HG03432 (cell line): ENCODE measurements at regions not wholly inside any gene's neighbourhood (a gene's known extent, or its start where the extent isn't known, plus 50 kb on each side); places are given as distances from the start of the nearest gene placed in this dataset.
"Not testable (repeated sequence)": the region's sequence is repeated elsewhere in the genome, so short reads cannot be mapped to it uniquely, and the experiment has no call there.

Experiments
- ATAC-seq: cut with Tn5 transposase; IDR thresholded peaks from one replicate; pipeline ENCODE4 v1.9.1; 2021; ENCODE audit warnings: mild to moderate bottlenecking, moderate library complexity; ENCODE audit not compliant: unreplicated experiment

DNA sequence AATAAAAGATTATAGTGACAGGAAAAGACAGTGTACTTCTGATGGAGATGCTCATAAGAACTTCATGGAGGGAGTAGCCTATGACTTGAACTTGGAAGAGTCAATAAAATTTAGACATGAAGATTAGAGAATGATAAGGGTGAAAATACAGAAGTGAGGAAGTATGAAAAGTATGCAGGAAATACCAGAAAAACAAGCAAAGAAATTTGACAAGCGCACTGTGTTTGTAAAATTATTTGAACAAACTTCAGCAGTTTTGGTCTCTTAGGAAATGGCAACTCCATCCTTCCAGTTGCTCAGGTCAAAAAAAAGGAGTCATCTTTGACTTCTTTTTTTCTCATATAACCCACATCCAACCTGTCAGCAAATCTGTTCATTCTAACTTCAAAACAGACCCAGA lies 864.0 kb upstream of the ZEB2 start:
- ATAC-seq = no peak

DNA sequence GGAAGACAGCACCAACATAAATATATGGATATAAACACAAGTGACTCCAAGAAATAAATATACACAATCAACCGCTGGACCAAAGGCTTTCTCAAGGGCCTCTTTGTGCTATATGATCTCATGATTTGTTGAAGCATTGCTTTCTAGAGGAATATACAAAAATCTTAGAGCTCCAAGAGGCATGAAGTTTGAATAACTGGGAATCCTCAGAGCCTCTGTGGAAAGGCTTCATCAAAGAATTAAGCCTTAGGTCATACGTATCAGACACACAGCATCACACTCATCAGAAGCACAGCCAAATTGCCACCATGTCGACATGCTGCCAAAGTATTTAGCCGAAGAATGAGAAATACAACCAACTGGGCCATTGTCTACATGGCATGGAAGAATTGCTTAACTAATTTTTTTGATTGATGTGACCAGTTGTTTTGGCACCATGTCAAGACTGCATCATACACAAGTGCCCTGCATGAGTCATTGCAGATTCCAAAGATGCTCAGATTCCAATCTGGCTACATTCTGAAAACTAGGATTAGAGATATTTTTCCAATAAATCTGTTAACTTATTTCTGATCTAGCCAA lies 860.6 kb upstream of the ZEB2 start:
- ATAC-seq = no peak

DNA sequence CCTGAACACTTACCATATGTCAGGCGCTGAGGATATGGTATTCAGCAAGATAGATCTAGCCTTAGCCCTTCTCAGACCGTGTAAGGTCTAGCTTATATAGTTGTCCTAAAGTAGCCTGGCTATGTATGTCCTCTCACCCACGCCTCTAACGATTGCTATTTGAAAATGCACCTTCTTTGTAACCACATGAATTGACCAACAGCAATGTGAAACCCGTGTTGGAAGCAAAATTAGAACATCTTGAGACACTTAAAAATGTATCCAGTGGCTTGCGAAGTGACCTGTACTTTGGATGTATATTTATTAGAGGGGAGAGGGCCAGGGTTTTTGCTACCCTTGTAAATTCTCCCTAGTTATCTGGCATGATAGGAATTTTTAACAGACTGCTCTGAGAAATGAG lies 860.0 kb upstream of the ZEB2 start:
- ATAC-seq = no peak

DNA sequence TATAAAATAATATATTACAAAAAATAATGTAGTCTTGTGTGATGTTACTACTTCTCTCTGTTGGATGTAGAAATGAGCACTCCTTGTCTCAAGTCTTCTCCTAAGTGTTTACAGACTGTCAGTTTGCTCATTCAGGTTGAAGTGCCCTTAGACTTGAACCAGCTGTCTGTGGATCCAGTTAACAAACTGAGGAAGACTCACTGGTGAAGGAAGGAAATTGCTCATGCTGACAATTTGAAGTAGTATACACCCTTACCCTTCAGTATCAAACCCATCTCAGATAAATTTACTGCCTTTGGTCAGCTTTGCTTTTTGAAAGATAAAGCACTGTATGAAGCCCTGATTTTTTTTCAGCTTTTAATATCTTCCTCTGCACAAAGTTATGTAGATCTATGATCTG lies 854.2 kb upstream of the ZEB2 start:
- no peak for ATAC-seq

DNA sequence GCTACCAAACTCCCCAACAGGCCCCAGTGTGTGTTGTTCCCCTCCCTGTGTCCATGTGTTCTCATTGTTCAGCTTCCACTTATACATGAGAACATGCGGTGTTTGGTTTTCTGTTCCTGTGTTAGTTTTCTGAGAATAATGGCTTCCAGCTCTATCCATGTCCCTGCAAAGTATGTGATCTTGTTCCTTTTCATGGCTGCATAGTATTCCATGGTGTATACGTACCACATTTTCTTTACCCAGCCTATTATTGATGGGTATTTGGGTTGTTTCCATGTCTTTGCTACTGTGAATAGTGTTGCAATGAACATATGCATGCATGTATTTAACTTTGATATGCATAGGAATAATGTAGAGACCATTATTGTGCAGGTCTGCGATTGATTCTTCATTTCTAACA lies 847.4 kb upstream of the ZEB2 start:
- ATAC-seq = not testable (repeated sequence)

DNA sequence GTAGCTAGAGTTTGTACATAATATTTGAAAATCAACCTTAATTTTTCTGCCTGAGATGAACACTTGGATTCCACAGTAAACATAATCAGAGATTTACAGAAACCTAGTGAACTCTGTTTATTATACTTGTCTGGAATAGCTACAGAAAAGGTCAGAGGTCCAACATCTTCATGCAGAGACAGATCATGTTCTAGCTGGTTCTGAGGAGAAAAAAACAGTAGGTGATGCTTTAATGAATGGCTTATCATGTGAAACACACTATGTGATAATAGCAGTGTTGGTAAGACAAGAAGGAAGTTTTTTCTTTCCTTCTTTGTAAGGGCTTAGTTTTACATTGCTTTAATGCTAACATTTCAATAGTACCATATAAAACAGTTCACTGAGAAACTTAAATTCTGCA lies 846.4 kb upstream of the ZEB2 start:
- ATAC-seq = no peak

DNA sequence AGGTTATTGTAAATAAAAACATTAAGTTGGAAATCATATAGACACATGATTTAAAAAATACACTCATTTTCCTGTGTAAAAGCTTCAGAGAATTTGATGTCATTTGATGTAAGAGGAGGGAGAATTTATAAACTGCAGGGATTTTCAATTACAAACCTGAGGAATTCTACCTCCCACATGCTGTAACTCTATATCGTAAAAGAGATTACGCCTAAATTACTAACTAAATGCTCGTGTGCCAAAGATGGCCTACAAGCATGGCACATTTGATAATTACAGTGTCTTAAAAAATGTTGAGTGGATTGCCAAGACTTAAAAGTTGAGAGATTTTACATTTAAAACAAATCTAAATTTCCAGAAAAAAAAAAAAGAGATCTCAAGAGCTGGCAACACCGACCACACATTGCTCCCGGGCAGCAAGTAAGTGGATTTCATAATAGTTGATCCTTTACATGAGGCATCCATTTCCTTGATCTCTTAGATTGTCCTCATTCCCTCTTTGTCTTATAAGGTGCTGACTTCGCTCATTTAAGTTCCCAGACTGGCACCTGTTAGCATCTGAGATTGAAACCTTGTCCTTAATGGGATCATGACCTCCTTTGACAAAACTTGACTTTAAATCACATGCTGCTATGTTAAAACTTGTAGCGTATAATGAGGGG lies 840.3 kb upstream of the ZEB2 start:
- ATAC-seq = no peak

DNA sequence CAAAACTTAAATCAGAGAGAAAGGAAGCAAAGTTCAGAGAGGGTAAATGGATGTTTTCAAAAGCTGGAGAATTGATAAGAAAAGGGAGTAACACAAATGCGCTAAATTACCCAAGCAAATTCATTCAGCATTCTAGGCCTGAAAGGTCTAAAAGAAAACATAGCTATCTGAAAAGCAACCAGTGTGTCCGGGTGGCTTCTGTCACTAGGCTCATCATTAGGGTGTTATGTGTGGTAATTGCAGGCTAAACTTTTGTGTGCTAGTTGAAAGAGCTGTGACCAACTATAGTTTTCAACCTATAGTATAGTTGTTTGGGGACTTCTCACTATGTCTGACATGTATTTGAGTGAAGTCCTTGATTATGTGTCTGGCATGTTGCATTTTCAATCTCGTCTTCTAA lies 839.6 kb upstream of the ZEB2 start:
- ATAC-seq = no peak

DNA sequence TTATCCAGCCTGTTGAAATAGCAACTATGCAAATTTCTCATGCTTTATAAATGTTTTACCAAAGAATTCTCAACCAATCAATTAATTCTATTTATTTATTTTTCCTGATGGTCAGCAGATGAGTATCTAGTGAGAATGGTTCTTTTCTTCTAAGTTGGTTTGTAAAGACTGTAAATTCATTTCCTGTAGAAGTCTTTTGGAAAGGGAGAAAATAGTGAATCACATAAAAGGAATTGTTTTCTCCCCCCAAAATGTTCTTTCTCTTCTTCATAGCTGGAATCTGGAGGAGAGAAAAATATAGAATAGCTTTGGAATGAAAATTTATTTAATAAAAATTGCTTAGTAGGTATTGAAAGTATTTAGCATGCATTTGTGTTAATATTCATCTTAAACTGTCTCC lies 836.1 kb upstream of the ZEB2 start:
- no peak for ATAC-seq

DNA sequence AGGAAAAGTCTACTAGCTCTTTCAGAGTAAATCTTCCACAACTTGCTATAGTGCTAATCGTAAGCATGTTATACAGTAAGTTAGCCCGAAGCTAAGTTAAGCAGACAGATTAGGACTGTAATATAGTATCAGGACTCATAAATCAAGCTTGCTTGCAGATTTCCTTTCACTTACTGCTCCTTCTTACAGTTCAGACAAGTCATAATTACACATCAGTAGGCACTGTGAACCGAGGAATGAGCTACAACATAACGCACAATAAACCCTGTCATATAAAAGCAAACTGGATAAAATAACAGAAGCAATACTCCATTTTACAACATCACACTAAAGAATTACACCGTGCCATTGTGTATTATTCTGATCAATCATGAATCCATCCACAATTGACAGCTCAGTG lies 832.6 kb upstream of the ZEB2 start:
- no peak for ATAC-seq

DNA sequence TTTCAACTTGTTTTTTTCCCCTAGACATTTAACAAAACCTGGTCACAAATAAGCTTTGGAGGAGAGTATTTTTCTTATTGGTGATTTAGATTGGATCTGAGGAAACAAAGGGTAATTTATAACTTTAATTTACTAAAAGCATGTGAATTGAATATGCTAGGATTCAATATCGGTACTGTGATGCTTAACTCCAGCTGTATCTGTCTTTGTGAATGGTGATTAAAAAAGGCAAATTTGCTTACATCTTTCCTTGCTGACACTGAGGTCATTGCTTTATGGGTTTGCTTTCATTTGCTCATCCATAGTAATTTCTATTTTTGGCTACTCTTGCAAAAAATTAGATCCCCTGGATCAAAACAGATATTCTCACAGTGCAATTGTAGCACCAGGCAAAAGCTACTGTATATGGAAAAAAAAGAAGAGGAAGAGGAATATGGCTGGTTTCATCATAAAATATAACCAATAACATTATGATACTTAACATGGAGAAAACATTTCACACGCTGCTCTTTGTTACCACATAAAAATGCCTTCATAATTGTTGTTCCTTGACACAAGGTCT lies 832.0 kb upstream of the ZEB2 start:
- no peak for ATAC-seq

DNA sequence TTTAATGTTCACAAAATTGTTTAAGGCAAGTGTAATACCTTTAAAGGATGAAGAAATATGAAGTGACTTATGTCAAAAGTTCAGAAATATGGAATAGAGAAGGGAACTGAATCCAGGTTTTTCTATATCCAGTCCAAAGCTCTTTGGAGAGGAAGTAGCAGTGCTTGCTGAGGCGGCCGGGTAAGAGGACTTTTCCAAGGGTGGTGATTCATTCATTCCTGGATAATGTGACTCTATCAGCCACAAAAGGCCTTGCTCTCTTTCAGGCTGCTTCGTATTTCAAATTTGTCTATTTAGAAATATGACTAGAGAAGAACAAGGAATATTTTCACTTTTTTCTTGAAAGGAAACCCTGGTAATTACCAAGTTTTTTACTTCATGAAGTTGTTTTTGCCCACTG lies 830.1 kb upstream of the ZEB2 start:
- no peak for ATAC-seq

DNA sequence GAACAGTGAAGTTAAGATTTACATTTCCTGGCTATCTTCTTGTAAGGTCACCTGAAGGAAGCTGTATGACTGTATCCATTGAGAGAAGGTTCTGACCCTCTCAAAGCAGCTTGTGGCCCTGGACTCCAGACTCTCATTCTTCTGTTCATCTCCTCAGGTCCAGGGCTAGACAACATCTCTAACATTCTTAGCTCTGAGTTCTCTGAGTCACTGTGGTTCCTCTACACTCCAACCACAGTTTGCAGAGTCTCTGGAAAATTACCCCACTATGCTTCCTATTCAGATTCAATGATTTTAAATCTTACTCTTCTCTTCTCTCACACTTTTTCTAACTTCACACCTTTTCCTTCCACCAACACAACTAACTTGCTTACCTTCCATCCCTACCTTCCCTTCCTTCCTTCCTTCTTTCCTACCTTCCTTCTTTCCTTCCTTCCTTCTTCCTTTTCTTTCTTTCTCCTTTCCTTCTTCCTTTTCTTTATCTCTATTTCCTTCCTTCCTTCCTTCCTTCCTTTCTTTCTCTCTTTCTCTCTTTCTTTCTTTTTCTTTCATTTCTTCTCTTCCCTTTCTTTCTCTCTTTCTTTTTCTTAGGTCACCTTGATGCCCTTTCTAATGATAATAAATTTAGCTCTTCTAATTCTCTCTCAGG lies 824.3 kb upstream of the ZEB2 start:
- ATAC-seq = no peak

DNA sequence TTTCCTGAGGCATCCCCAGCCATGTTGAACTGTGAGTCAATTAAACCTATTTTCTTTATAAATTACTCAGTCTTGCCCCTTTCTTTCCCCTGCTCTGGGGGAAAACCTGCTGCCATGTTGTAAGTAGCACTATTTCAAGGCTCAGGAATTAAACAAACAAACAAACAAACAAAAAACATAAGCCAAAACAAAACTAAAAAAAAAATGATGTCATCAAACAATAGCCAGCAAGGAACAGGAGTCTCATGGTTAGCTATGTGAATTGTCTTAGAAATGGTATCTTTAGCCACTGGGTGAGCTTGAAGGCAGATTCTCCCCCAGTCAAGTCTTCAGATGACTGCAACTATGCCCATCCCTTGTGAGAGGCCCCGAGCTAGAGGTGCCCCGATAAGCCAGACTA lies 823.4 kb upstream of the ZEB2 start:
- no peak for ATAC-seq

DNA sequence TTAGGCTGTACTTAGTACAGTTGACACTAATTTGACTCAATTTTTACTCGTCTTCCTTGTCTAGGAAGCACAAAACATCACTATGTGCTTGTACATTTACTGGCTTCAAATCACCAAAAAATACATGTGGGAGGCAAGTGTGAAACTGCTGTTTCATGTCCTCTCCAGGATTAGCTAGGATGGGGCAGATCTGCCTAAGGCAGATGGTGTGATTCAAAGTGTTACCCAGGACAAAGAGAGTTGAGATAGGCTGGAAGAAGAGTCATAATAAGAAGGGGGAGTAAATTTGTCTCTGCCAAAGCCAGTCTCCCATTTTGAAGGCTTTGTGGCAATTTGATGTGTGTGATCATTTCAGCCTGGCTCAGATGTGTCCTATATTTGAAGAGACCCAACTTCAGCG lies 821.6 kb upstream of the ZEB2 start:
- no peak for ATAC-seq

DNA sequence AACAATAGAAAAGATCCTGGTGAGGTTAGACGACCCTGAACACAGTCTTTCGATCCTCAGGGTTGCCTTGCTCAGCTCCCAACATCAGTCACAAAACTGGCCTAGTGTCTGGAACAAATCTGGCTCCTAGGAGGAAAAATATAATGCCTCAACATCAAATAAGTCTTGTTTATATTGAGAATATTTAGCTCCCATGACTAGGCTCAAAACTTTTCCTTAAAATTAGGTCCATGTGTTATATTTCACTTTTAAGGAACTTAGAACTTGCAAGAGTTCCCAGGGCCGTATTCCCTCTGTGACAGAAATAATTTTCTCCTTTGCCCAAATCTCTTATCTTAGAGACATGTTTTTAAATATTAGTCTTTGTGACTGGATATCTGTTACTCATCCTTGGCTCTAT lies 819.7 kb upstream of the ZEB2 start:
- ATAC-seq = no peak

DNA sequence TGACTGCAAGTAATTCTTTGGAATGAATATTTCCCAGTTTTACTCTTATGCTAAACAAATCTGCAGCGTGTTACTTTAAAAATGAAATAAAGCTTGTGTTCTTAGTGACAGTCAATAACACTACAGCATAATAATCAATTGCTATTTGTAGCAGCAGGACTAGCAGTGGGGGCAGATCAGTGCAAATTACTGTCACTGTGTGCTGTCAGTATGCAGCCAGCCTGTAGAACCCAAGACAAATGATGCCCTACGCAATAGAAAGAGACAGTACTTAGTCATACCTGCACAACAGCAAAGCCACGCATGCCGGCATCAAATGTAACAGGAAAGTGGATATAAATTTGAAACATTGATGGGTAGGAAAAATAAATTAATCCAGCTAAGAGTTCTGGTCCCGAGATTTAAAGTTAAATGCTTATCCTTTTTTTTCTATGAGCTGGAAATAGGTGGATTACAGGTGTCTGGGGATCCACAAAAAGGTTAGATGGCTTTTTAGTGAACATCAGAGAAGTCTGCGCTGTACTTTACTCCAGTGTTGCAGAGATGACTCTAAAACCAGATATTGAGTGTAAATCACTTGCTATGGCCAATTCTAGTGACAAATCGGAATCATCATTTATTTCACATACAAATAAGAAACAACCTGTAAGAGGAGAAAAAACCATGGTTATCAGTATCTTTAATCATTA lies 812.4 kb upstream of the ZEB2 start:
- no peak for ATAC-seq

DNA sequence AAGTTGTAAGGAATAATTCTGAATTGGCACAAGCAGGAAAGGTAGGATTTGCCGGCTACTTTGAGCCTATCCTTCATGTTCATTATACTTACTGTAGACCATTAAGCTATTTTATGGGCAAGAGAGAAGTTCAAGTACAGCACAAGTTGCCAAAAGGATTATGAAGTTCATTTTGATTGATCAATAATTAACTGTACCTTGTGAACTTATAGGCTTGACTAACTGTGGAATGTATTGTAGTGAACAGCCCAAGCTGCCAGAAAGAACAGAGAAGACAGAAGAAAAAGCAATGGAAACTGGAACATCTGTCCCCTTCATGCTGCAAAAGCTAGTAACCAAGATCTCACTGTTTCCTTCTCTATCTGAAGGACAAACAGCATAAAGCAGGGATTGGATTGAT lies 810.1 kb upstream of the ZEB2 start:
- ATAC-seq = no peak

DNA sequence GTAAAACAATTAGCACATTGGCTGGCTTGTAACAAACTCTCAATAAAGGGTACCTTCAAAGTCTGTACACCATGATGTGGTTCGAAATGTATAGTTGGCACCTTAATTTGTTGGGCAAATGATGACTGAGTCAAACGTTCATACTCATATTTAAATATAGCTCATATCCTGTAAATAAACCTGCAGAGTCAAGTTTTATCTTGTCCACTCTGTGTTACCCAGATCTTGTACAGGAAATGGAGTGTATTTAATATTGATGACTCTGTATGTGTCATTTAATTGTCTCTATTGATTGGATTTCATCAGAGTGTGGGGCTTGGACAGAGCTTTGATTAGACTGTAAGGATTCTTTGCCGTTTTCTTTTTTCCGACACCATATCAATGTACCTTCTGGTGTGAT lies 805.6 kb upstream of the ZEB2 start:
- no peak for ATAC-seq

DNA sequence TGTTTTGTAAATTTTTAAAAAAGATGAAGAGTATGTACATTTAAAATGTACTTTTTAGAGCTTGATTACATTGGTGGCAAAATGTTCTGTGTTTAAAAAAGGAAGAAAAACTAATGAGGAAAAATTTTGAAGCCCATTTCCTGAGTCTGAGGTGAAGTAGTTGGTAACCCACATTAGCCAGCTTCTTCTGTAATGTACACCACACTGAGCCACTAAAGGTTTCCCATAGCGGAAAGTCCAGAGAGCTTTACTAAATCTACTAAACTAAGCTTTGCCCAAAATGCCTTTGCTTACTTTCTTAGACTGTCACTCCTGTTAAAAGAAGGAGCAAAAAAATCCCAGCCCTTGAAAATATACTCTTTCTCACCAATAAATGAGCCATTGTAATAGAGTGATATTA lies 804.8 kb upstream of the ZEB2 start:
- no peak for ATAC-seq

DNA sequence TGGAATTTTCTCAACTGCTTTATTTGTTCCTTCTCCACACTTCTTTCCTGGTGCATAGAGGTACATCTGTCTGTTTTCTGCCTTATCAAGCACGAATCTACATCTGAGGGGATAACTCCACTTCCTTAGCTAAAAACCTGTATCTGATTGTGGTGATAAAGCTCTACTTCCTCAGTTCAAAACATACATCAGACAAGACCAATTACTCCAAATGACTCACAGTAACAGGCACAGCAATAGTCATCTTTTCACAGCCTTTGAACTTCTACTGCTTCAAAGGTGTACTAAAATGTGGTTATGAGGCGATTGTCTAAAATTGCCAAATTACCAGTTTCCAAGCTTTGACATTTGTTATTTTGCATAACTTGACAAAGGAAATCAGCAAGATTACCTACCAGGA lies 803.6 kb upstream of the ZEB2 start:
- ATAC-seq = no peak

DNA sequence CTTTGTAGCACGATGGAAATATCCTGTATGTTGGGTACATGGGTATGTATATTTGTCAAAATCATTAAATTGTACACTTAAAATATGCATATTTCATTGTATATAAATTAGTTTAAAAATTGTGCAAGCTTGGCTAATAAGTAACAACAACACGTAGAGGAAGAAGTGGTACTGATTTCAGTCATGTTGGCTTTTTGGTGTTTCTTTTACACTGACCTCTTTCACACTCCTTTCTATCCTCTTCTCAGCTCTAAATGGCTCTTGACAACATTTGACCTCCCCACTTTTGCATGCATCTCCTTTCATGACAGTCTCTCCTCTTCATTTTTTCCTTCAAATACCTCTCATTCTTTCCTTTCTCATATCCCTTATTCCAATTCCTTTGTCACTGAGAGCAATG lies 801.4 kb upstream of the ZEB2 start:
- ATAC-seq = peak; percentile 60
